RWPE1 (cell line): ENCODE measurements at regions not wholly inside any gene's neighbourhood (a gene's known extent, or its start where the extent isn't known, plus 50 kb on each side); places are given as distances from the start of the nearest gene placed in this dataset.

Experiments used
- CTCF ChIA-PET: fragments of 350-600 bp; sonication (Branson Sonifier 250); formaldehyde crosslinking; extraction: SDS; loops from one replicate; lab custom pipeline; 2021; lab: Yijun Ruan, JAX
- POLR2A ChIA-PET: fragments of 400-600 bp; formaldehyde crosslinking; extraction: SDS; loops from one replicate; lab custom pipeline; 2020; ENCODE audit warnings: antibody characterized with exemption; ENCODE audit not compliant: low non-redundant PET; lab: Yijun Ruan, JAX
- DNase-seq: peaks from one replicate; pipeline ENCODE4 v3.0.0; 2012; ENCODE audit warnings: low spot score
- H3K27ac ChIP-seq: fragments of 450-650 bp; 2 replicates; pipeline ENCODE4 v1.5.1; 2017
- CTCF ChIP-seq: fragments of 450-650 bp; conservative IDR thresholded peaks from 2 replicates; pipeline ENCODE4 v1.5.1; 2017; ENCODE audit warnings: low read depth, mild to moderate bottlenecking

DNA sequence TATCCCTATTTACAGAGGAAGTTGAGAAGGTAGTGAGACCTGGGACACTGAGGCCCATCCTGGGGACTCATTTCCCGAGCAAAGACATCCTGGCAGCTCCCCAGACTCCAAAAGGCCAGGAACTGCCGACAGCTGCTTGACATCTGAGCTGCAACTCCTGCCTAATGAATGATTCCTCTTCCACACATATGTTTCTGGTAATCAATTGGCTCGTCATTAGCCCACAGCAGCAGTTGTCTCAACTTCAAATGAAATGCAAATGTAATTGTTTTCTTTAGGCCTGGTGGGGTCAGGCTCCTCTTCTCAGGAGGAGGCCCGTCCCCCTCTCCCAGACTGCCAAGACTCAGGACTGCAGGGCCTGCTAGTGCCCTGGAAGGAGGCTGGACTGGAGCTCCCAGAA lies 61.8 kb upstream of the DISP3 start:
- H3K27ac ChIP-seq = no peak overlapping the region
- ChIA-PET CTCF (no interaction called here), POLR2A (no interaction called here)
- no peak for DNase-seq
- TF ChIP-seq CTCF = no peak

DNA sequence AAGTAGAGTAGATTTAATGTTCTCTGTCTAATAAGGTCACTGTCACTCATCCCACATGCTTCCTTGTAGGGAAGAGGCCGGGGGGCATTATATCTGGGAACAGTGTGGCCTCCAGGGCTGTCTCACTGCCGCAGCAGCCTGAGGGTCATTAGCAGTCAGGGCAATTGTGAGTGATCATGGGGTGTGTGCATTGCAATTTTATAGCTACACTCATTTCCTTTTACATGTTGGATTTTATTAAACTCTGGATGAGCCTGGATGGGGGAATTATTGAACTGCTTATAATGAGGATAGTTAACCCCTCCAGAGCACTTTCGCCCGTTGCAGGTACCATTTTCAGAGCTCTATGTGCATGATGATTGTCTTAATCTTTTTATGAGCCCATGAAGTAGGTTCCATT lies 60.9 kb upstream of the DISP3 start:
- ChIA-PET POLR2A (no interaction called here), CTCF (no interaction called here)

GRCh38 chr1:11421443-11421842 lies 57.5 kb upstream of the DISP3 start:
- no peak overlapping the region for H3K27ac ChIP-seq
- POLR2A ChIA-PET = no interaction called here
- CTCF ChIA-PET = no interaction called here
- no peak for DNase-seq
- TF ChIP-seq CTCF = no peak

More for the DNA sequence above, 60.9 kb upstream of the DISP3 start:
- DNase-seq = no peak
- TF ChIP-seq CTCF = no peak
- H3K27ac ChIP-seq = no peak overlapping the region

- ChIA-PET CTCF (interaction anchor here (0.6 kb wide), 1 partner anchor 14 kb away, joined by 3 read pairs; no protein-coding TSS in a partner anchor), POLR2A (no interaction called here)
- H3K27ac ChIP-seq = no peak overlapping the region
- DNase-seq = no peak
- TF ChIP-seq CTCF = no peak
These were observed 56.3 kb upstream of the DISP3 start for GRCh38 chr1:11422686-11423085.

DNA sequence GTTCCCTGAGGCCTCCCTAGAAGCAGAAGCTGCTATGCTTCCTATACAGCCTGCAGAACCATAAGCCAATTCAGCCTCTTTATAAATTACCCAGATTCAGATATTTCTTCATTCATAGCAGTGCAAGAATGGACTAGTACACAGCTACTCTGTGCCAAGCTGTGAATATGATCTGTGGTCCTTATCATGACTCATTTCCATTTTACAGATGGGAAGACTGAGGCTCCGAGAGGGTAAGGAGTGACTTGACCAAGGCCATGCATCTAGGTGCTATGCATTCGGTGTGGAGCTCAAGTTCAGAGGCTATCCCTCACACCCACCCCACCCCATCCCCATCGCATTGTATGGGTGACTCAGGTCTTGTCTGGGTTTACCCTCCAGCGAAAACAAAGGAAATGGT lies 52.3 kb upstream of the DISP3 start:
- TF ChIP-seq CTCF = no peak
- ChIA-PET CTCF (no interaction called here), POLR2A (no interaction called here)
- DNase-seq = no peak
- no peak overlapping the region for H3K27ac ChIP-seq

DNA sequence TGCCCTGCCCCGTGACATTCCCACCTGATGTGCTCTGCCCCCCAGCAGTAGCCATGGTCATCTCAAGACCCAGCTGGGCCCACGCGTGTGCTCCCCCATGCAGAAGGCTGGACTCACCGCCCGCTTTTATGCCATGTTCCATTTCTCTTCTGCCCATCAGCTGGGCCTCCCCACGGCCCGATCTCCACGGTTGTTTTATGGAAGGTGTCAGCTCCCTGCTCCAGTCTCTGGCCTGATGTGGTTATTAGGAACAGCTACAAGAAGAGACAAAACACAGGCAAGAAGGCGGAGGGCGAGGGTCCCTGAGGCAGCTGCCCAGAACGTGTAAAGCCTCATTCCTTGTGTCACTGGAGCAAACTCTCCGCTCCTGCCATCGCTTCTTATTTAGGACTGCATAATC lies 50.2 kb upstream of the DISP3 start:
- POLR2A ChIA-PET = no interaction called here
- TF ChIP-seq CTCF = no peak

More for the DNA sequence above, 50.2 kb upstream of the DISP3 start:
- no peak for DNase-seq
- no peak overlapping the region for H3K27ac ChIP-seq
- CTCF ChIA-PET = interaction anchor here (0.6 to 0.7 kb wide), 2 partner anchors 69 to 96 kb away, joined by 3 read pairs; no protein-coding TSS in a partner anchor
